WI38 (cell line): ENCODE measurements at regions not wholly inside any gene's neighbourhood (a gene's known extent, or its start where the extent isn't known, plus 50 kb on each side); places are given as distances from the start of the nearest gene placed in this dataset.
"Not testable (repeated sequence)": the region's sequence is repeated elsewhere in the genome, so short reads cannot be mapped to it uniquely, and the experiment has no call there.

Source experiments
- H3K4me3 ChIP-seq: 2 replicates; pipeline ENCODE4 v1.5.1; 2011; ENCODE audit warnings: low read depth, mild to moderate bottlenecking, control low read depth, low read length
- CTCF ChIP-seq: IDR thresholded peaks from 2 replicates; pipeline ENCODE4 v1.5.1; 2012; ENCODE audit warnings: low read depth, mild to moderate bottlenecking, control low read depth, low read length

GRCh38 chr7:156504687-156505545 lies 135.7 kb upstream of the RNF32 start:
- no peak overlapping the region for H3K4me3 ChIP-seq
- no peak for TF ChIP-seq CTCF

- H3K4me3 ChIP-seq, result no peak overlapping the region
- no peak for TF ChIP-seq CTCF
These were observed 136.6 kb upstream of the RNF32 start for GRCh38 chr7:156504006-156504405.

DNA sequence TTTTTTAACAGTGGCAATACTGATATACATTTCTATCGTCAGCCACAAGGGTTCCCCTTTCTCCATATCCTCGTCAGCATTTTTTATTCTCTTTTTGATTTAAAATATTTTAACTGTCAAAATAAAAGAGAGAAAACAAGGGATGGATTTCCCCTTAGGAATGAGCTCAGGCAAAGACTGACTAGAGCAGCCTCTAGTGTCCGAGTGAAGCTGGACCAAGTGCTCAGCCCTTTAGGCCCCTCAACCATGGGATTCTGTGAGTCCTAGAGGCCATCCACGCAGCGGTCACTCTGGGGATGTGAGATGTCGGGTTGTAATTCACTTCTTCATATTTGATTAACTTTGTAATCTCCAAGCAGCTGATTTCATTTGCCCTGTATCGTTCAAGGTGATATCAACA lies 137.4 kb upstream of the RNF32 start:
- H3K4me3 ChIP-seq, result no peak overlapping the region
- no peak for TF ChIP-seq CTCF

- H3K4me3 ChIP-seq, result not testable (repeated sequence)
These were observed 138.8 kb upstream of the RNF32 start for GRCh38 chr7:156501815-156502214.

- no peak overlapping the region for H3K4me3 ChIP-seq
- no peak for TF ChIP-seq CTCF
These were observed 141.2 kb upstream of the RNF32 start for GRCh38 chr7:156499247-156499881.

GRCh38 chr7:156497776-156498509 lies 142.6 kb upstream of the RNF32 start:
- no peak for TF ChIP-seq CTCF

DNA sequence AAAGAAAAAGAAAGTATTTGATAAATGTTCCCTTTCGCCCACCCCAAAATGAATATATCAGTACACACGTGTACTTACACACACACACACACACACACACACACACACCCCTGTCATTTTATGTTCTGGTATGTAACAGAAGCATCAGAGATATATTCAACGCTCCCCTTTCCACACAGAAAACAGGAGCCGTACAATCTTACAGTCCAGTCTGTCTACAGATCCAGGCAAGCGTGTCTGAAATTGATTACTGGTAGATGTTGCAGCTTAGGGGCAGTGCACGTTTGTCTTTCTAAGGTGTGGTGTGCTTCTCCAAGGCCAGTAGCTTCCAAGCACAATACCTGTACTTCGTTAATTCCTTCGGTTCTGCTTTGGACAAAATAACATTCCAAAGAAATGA lies 143.7 kb upstream of the RNF32 start:
- no peak for TF ChIP-seq CTCF
- no peak overlapping the region for H3K4me3 ChIP-seq

More at GRCh38 chr7:156497776-156498509, 142.6 kb upstream of the RNF32 start:
- no peak overlapping the region for H3K4me3 ChIP-seq
